Mesothelial cell of epicardium (in vitro differentiated cells): ENCODE measurements at regions not wholly inside any gene's neighbourhood (a gene's known extent, or its start where the extent isn't known, plus 50 kb on each side); places are given as distances from the start of the nearest gene placed in this dataset.

Source experiments
- DNase-seq, 2 experiments: peaks; one replicate each; pipeline ENCODE4 v3.0.0; 2021; ENCODE audit warnings: low spot score in 2 of 2; ENCODE audit not compliant: unreplicated experiment in 2 of 2
- H3K27ac Mint-ChIP-seq: 2 replicates; pipeline ENCODE4 v1.8.0; 2021; ENCODE audit warnings: mixed read lengths
- H3K27me3 Mint-ChIP-seq: 2 replicates; pipeline ENCODE4 v1.8.0; 2021; ENCODE audit warnings: low read depth, mixed read lengths
- H3K36me3 Mint-ChIP-seq: 2 replicates; pipeline ENCODE4 v1.8.0; 2021; ENCODE audit warnings: mixed read lengths
- H3K4me1 Mint-ChIP-seq: 2 replicates; pipeline ENCODE4 v1.8.0; 2021; ENCODE audit warnings: mixed read lengths
- H3K4me3 Mint-ChIP-seq: 2 replicates; pipeline ENCODE4 v1.8.0; 2021; ENCODE audit warnings: mild to moderate bottlenecking, moderate library complexity, mixed read lengths
- H3K9me3 Mint-ChIP-seq: 2 replicates; pipeline ENCODE4 v1.8.0; 2021; ENCODE audit warnings: mixed read lengths
- CTCF ChIP-seq: fragments of 200-600 bp; sonication (generic); IDR thresholded peaks from one replicate; pipeline ENCODE4 v1.5.0; 2021; ENCODE audit warnings: antibody characterized with exemption; ENCODE audit not compliant: unreplicated experiment

GRCh38 chr3:150172356-150172755 is 201.7 kb upstream of the PFN2 start:
- Mint-ChIP-seq H3K27me3 (peaks cover 14% of the 10 kb centered on the region), H3K36me3 (no peaks in the 10 kb centered on the region), H3K27ac (no peak overlapping the region), H3K9me3 (peaks cover 7% of the 10 kb centered on the region), H3K4me1 (peaks cover 16% of the 10 kb centered on the region), H3K4me3 (no peak overlapping the region)
- TF ChIP-seq CTCF = no peak
- no peak for DNase-seq

GRCh38 chr3:150170852-150171520 is 200.3 kb upstream of the PFN2 start:
- H3K4me1 Mint-ChIP-seq = peaks cover 16% of the 10 kb centered on the region
- no peak overlapping the region for H3K4me3 Mint-ChIP-seq

GRCh38 chr3:150169330-150169940 is 198.7 kb upstream of the PFN2 start:
- H3K9me3 Mint-ChIP-seq = peaks cover under 1% of the 10 kb centered on the region
- no peak overlapping the region for H3K4me3 Mint-ChIP-seq

More at GRCh38 chr3:150170852-150171520, 200.3 kb upstream of the PFN2 start:
- H3K27ac Mint-ChIP-seq = no peak overlapping the region
- no peak for DNase-seq
- H3K27me3 Mint-ChIP-seq = peaks cover 19% of the 10 kb centered on the region
- H3K9me3 Mint-ChIP-seq = peaks cover 7% of the 10 kb centered on the region
- no peaks in the 10 kb centered on the region for H3K36me3 Mint-ChIP-seq
- no peak for TF ChIP-seq CTCF

GRCh38 chr3:150168698-150169097 is 198.0 kb upstream of the PFN2 start:
- H3K9me3 Mint-ChIP-seq = no peaks in the 10 kb centered on the region
- no peak overlapping the region for H3K27ac Mint-ChIP-seq
- TF ChIP-seq CTCF = no peak
- no peak for DNase-seq
- no peaks in the 10 kb centered on the region for H3K36me3 Mint-ChIP-seq
- peaks cover 8% of the 10 kb centered on the region for H3K4me1 Mint-ChIP-seq
- H3K4me3 Mint-ChIP-seq = no peak overlapping the region
- H3K27me3 Mint-ChIP-seq = peaks cover 24% of the 10 kb centered on the region

More at GRCh38 chr3:150169330-150169940, 198.7 kb upstream of the PFN2 start:
- Mint-ChIP-seq H3K27ac (no peak overlapping the region), H3K27me3 (peaks cover 24% of the 10 kb centered on the region), H3K4me1 (peaks cover 15% of the 10 kb centered on the region), H3K36me3 (no peaks in the 10 kb centered on the region)
- no peak for TF ChIP-seq CTCF
- no peak for DNase-seq

GRCh38 chr3:150165396-150166094 is 194.8 kb upstream of the PFN2 start:
- no peak for DNase-seq
- no peak for TF ChIP-seq CTCF
- no peaks in the 10 kb centered on the region for H3K36me3 Mint-ChIP-seq
- no peak overlapping the region for H3K4me3 Mint-ChIP-seq
- no peaks in the 10 kb centered on the region for H3K4me1 Mint-ChIP-seq
- H3K27ac Mint-ChIP-seq = no peak overlapping the region
- peaks cover 6% of the 10 kb centered on the region for H3K9me3 Mint-ChIP-seq
- H3K27me3 Mint-ChIP-seq = peaks cover 15% of the 10 kb centered on the region
